ENCODE measurements at regions not wholly inside any gene's neighbourhood (a gene's known extent, or its start where the extent isn't known, plus 50 kb on each side); places are given as distances from the start of the nearest gene placed in this dataset.
A peak's percentile ranks its signal among the peaks of the same experiment; 100 is the strongest.

DNA sequence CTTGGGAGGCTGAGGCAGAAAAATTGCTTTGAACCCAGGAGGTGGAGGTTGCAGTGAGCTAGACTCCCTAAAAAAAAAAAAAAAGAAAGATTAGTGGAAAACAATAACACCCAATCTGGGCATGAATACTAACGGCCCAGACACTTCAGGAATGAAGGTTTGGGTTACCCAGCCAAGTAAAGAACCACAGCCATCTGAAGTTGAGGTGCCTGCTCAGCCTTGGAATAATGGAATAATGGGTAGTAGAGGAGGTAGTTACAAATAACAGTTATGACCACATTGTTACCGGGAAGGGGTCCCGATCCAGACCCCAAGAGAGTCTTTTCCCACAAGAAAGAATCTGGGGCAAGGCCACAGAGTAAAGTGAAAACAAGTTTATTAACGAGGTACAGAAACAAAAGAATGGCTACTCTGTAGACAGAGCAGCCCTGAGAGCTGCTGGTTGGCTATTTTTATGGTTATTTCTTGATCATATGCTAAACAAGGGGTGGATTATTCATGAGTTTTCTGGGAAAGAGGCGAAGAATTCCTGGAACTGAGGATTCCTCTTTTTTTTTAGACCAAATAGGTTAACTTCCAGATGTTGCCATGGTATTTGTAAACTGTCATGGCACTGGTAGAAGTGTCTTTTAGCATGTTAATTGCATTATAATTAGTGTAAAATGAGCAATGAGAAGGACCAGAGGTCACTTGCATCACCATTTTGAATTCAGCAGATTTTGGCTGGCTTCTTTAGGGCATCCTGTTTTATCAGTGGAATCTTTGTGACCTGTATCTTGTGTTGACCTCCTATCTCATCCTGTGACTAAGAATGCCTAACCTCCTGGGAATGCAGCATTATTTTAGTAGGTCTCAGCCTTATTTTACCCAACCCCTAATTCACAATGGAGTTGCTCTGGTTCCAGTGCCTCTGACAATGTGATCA, 96.2 kb upstream of the HAAO start:
- H3K27me3 ChIP-seq (ENCODE audit: control insufficient read depth, insufficient read depth, low read length), result no peaks in the 10 kb centered on the region
- H3K36me3 ChIP-seq (ENCODE audit: control insufficient read depth, insufficient read depth, low read length), result no peaks in the 10 kb centered on the region
- H3K4me3 ChIP-seq (ENCODE audit: low read depth, low read length), result no peak overlapping the region
- H3K27ac ChIP-seq (ENCODE audit: low read depth, low read length), result no peak overlapping the region
- no peaks in the 10 kb centered on the region for H3K9me3 ChIP-seq (ENCODE audit: control insufficient read depth, insufficient read depth, low read length)
- DNase-seq (ENCODE audit: low read depth in 4 of 6, low spot score in 6 of 6), result no peak
- peaks cover 2% of the 10 kb centered on the region for H3K4me1 ChIP-seq (ENCODE audit: control insufficient read depth, insufficient read depth, low read length)
- WGBS (ENCODE audit: insufficient coverage), result 67% methylated on average over 4 of the region's 5 CpGs

DNA sequence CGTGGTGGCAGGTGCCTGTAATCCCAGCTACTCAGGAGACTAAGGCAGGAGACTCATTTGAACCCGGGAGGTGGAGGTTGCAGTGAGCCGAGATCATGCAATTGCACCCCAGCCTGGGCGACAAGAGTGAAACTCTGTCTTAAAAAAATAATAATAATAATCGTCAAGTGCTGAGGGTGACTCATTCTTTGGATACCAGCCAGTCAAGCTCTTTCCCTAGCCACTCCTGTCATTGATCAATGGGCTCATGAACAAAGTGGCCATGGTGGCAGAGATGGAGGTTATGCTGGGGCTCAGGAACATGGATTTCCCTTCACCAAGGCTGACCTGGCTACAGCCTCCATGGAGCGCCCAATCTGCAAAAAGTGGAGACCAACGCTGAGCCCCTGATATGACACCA, 94.5 kb upstream of the HAAO start:
- no peaks in the 10 kb centered on the region for H3K27me3 ChIP-seq (ENCODE audit: control insufficient read depth, insufficient read depth, low read length)
- 80% methylated on average over 3 of the region's 7 CpGs for WGBS (ENCODE audit: insufficient coverage)
- no peaks in the 10 kb centered on the region for H3K36me3 ChIP-seq (ENCODE audit: control insufficient read depth, insufficient read depth, low read length)
- H3K27ac ChIP-seq (ENCODE audit: low read depth, low read length), result no peak overlapping the region
- no peak for DNase-seq (ENCODE audit: low read depth in 4 of 6, low spot score in 6 of 6)
- H3K4me3 ChIP-seq (ENCODE audit: low read depth, low read length), result no peak overlapping the region
- H3K4me1 ChIP-seq (ENCODE audit: control insufficient read depth, insufficient read depth, low read length), result peaks cover 2% of the 10 kb centered on the region
- H3K9me3 ChIP-seq (ENCODE audit: control insufficient read depth, insufficient read depth, low read length), result no peaks in the 10 kb centered on the region

DNA sequence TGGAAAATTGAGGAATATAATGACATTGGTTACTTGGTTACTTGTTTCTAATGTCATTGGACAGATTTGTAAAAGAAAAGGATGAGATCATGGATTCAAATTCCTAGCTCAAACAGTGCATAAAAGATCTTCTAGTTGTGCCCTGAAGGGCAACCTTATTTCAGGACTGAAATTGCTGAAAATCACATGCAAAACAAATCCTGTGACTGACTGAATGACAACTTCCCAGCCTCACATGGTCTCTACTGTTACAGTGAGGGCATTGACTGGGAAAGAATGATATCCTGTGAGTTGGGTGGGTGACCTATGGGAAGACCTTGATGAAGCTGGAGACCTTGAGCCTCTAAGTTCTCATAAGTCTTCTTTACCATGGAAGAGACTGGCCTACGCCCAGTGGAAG, 90.4 kb upstream of the HAAO start:
- Histone ChIP-seq H3K4me3 (ENCODE audit: low read depth, low read length) (no peak overlapping the region), H3K36me3 (ENCODE audit: control insufficient read depth, insufficient read depth, low read length) (no peaks in the 10 kb centered on the region), H3K4me1 (ENCODE audit: control insufficient read depth, insufficient read depth, low read length) (peaks cover 11% of the 10 kb centered on the region), H3K27ac (ENCODE audit: low read depth, low read length) (no peak overlapping the region), H3K9me3 (ENCODE audit: control insufficient read depth, insufficient read depth, low read length) (no peaks in the 10 kb centered on the region), H3K27me3 (ENCODE audit: control insufficient read depth, insufficient read depth, low read length) (no peaks in the 10 kb centered on the region)
- no peak for DNase-seq (ENCODE audit: low read depth in 4 of 6, low spot score in 6 of 6)
- no CpG with 5 or more reads among the region's 1 CpG for WGBS (ENCODE audit: insufficient coverage)

DNA sequence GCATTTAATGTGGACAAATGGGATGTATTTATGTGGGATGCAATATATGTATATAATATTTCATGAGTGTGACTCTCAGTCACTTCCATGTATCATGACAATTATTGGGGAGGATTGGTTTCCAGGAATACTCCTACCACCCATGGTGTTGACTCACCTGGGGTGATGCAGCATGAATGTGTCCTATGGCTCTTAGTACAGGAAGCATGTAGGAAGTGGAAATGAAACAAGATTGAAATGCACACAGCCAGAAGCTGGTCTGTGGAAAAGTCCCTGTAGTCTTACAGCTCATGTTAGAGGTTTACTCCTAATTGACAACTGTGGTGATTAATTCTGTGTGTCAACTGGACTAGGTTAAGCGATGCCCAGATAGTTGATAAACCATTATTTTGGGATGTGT, 89.3 kb upstream of the HAAO start:
- Histone ChIP-seq H3K4me1 (ENCODE audit: control insufficient read depth, insufficient read depth, low read length) (peaks cover 11% of the 10 kb centered on the region), H3K27ac (ENCODE audit: low read depth, low read length) (no peak overlapping the region), H3K36me3 (ENCODE audit: control insufficient read depth, insufficient read depth, low read length) (no peaks in the 10 kb centered on the region), H3K4me3 (ENCODE audit: low read depth, low read length) (no peak overlapping the region), H3K27me3 (ENCODE audit: control insufficient read depth, insufficient read depth, low read length) (no peaks in the 10 kb centered on the region), H3K9me3 (ENCODE audit: control insufficient read depth, insufficient read depth, low read length) (no peaks in the 10 kb centered on the region)
- no CpG with 5 or more reads among the region's 1 CpG for WGBS (ENCODE audit: insufficient coverage)
- no peak for DNase-seq (ENCODE audit: low read depth in 4 of 6, low spot score in 6 of 6)

DNA sequence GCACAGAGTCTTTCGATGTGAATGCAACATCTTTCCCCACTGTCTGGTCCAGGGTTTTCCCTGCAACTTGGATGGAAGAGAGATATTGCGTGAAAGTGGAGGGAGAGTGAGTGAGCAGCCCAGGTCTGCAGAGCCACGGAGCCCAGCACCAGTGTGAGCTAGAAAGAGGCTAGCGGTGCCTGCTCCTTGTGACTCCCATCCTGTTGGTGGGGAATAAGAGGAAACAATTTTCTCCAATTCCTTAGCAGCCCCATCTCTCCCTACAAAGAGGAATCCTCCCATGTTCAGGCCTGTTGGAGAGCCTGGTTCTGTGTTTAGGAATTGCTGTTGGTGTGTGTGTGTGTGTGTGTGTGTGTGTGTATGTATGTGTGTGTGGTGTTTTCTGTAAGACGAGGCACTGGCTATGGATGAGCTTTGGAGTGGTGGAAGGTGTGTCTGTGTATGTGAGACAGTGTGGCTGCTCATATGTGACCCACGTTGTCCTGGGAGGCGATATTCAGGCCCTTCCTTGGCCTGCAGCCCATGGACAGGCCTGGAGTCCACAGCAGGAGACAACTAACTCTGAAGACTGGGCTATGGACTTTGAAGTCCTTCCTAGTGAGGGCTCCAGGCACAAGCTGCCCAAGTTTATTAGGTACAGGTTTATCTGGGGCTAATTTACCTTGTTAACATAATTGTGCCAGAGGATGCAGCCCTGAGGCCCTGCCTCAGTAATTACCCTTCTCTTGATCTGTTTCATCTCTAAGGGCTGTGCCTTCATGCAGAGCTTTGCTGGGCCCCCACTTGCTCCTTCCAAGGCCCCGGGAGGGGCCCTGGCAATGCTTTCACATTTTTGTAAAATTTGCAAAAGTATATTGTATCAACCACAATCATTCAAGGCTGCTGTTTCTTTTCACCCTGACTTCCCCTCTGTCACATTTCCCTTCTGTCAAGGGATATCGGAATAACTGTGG, 88.6 kb upstream of the HAAO start:
- Histone ChIP-seq H3K36me3 (ENCODE audit: control insufficient read depth, insufficient read depth, low read length) (no peaks in the 10 kb centered on the region), H3K27ac (ENCODE audit: low read depth, low read length) (peak overlapping the region; percentile 16), H3K4me1 (ENCODE audit: control insufficient read depth, insufficient read depth, low read length) (peaks cover 11% of the 10 kb centered on the region), H3K9me3 (ENCODE audit: control insufficient read depth, insufficient read depth, low read length) (no peaks in the 10 kb centered on the region), H3K4me3 (ENCODE audit: low read depth, low read length) (no peak overlapping the region), H3K27me3 (ENCODE audit: control insufficient read depth, insufficient read depth, low read length) (no peaks in the 10 kb centered on the region)
- 77% methylated on average over 5 of the region's 9 CpGs for WGBS (ENCODE audit: insufficient coverage)
- DNase-seq (ENCODE audit: low read depth in 4 of 6, low spot score in 6 of 6), result no peak

DNA sequence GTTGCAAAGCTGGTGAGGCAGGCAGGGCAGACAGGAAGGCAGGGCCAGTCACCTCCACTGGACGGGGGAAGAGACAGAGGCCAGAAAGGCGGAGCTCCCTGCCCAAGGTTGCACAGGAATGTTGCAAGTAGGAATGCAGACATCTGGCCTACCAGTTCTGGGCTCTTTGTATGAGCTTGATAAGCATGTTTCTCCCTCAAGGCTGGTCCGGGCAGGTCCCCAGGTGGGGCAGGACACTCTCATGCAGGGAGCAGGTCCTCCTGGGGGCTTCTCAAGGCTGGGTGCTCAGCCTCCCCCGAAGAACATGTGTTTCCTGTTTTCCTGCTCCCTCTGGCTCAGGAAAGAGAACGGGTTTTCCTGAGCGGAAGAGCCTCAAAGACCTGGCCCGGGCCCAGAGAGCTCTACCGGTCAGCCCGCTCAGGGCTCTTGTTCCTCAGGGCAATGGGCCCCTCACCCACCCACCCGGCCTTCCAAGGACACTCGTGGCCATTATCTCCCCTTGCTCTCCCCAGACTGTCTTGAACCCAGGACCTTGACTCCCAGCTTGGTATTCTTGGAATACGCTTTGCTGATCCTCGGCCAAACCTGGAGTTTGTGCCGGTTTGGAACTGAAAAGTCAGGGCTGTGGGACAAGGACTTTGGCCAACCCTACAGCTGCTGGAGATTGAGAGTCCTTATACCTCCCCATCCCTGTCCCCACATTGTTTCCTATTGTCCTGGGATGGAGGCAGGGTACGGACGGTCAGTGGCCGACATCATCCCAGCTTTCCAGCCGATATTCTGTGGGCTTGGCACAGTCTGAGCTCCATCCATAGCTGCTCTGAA, 87.7 kb upstream of the HAAO start:
- peak overlapping the region; percentile 16 for H3K27ac ChIP-seq (ENCODE audit: low read depth, low read length)

DNA sequence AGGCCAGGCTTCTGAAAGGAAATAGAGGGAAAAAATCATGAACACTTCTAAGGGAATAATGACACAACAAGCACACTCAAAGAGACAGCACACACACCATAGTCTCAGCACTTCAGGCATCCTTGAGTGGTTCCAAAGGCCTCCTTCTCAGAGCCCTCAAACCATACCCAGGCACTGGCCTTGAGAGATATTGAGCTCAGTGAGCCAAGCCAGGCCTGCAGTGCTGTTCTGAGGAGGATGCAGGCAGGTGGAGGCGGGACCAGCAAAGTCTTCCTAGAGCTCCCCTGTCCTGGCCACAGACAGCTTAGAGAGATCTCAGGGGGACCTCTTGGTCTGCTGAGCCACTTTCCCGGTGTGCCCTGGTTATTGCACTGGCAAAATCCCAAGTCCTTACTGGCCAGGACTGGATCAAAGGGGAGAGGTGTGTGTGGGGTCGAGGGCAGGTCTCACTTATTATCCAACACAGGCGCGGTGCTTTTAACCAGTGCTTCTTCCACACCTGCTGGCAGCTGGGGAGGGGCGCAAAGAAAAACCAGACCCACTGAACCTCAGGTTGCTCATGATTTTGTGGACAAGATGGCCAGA, 86.8 kb upstream of the HAAO start:
- WGBS (ENCODE audit: insufficient coverage), result 100% methylated on average over 2 of the region's 6 CpGs
- Histone ChIP-seq H3K9me3 (ENCODE audit: control insufficient read depth, insufficient read depth, low read length) (no peaks in the 10 kb centered on the region), H3K4me1 (ENCODE audit: control insufficient read depth, insufficient read depth, low read length) (peaks cover 24% of the 10 kb centered on the region), H3K27ac (ENCODE audit: low read depth, low read length) (no peak overlapping the region), H3K4me3 (ENCODE audit: low read depth, low read length) (no peak overlapping the region), H3K27me3 (ENCODE audit: control insufficient read depth, insufficient read depth, low read length) (no peaks in the 10 kb centered on the region), H3K36me3 (ENCODE audit: control insufficient read depth, insufficient read depth, low read length) (no peaks in the 10 kb centered on the region)
- DNase-seq (ENCODE audit: low read depth in 4 of 6, low spot score in 6 of 6), result no peak

More for the DNA sequence above, 87.7 kb upstream of the HAAO start:
- H3K36me3 ChIP-seq (ENCODE audit: control insufficient read depth, insufficient read depth, low read length), result no peaks in the 10 kb centered on the region
- H3K4me1 ChIP-seq (ENCODE audit: control insufficient read depth, insufficient read depth, low read length), result peaks cover 20% of the 10 kb centered on the region
- H3K27me3 ChIP-seq (ENCODE audit: control insufficient read depth, insufficient read depth, low read length), result no peaks in the 10 kb centered on the region
- 87% methylated on average over 17 of the region's 18 CpGs for WGBS (ENCODE audit: insufficient coverage)
- no peak overlapping the region for H3K4me3 ChIP-seq (ENCODE audit: low read depth, low read length)
- no peaks in the 10 kb centered on the region for H3K9me3 ChIP-seq (ENCODE audit: control insufficient read depth, insufficient read depth, low read length)
- DNase-seq (ENCODE audit: low read depth in 4 of 6, low spot score in 6 of 6), result no peak

DNA sequence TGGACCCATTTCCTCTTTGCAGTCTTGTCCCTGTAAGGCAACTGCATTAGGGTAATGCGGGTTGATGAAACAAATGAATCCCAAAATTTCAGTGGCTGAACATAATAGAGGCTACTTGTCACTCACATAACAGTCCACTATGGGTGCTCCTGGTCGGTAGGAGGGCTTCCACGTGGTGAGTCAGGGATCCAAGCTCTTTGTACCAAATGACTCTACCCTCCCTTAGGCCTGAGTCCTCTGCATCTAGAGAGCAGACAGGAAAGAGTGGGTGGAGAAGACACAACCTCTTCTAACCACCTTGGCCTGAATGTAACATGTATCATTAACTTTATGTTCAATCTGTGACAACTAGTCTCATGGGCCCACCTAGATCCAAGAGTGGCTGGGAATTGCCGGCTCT, 86.2 kb upstream of the HAAO start:
- Histone ChIP-seq H3K9me3 (ENCODE audit: control insufficient read depth, insufficient read depth, low read length) (no peaks in the 10 kb centered on the region), H3K36me3 (ENCODE audit: control insufficient read depth, insufficient read depth, low read length) (no peaks in the 10 kb centered on the region), H3K27ac (ENCODE audit: low read depth, low read length) (no peak overlapping the region), H3K4me3 (ENCODE audit: low read depth, low read length) (no peak overlapping the region), H3K27me3 (ENCODE audit: control insufficient read depth, insufficient read depth, low read length) (no peaks in the 10 kb centered on the region), H3K4me1 (ENCODE audit: control insufficient read depth, insufficient read depth, low read length) (peaks cover 24% of the 10 kb centered on the region)
- peak in 1 of 6 donors; percentile 32 for DNase-seq (ENCODE audit: low read depth in 4 of 6, low spot score in 6 of 6)
- whole genome bisulfite sequencing (ENCODE audit: insufficient coverage), result 93% methylated on average over 2 of the region's 4 CpGs

DNA sequence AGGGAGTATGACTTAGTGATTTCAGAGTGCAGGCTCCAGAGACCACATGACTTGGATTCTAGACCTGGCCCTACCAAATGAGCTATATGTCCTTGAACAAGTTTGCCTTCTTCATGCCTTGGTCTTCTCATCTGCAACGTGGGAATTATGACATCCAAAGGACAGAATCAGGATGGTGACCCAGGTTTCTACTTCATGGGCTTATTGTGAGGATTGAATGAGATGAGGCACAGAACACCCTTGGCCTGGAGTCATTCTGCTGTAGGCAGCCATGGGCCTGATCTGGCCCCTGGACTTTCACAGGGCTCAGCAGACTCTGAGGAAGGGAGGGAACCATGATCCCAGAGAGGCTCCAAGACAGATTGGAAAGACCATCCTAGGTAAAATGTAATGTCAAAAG, 85.6 kb upstream of the HAAO start:
- H3K27me3 ChIP-seq (ENCODE audit: control insufficient read depth, insufficient read depth, low read length), result no peaks in the 10 kb centered on the region
- no peaks in the 10 kb centered on the region for H3K9me3 ChIP-seq (ENCODE audit: control insufficient read depth, insufficient read depth, low read length)
- WGBS (ENCODE audit: insufficient coverage), result 67% methylated on average over 1 of the region's 1 CpG
- DNase-seq (ENCODE audit: low read depth in 4 of 6, low spot score in 6 of 6), result no peak
- no peaks in the 10 kb centered on the region for H3K36me3 ChIP-seq (ENCODE audit: control insufficient read depth, insufficient read depth, low read length)
- H3K4me3 ChIP-seq (ENCODE audit: low read depth, low read length), result no peak overlapping the region
- H3K27ac ChIP-seq (ENCODE audit: low read depth, low read length), result no peak overlapping the region
- peaks cover 24% of the 10 kb centered on the region for H3K4me1 ChIP-seq (ENCODE audit: control insufficient read depth, insufficient read depth, low read length)

Data from spinal cord (tissue), 9 donors.